Endothelial cell of hepatic sinusoid (primary cell): ENCODE measurements at regions not wholly inside any gene's neighbourhood (a gene's known extent, or its start where the extent isn't known, plus 50 kb on each side); places are given as distances from the start of the nearest gene placed in this dataset.

Experiments used
- in situ Hi-C: cut with HindIII; loops from 2 replicates; pipeline ENCODE4 v1.10.0; 2017; ENCODE audit warnings: low sequenced_read_pairs

DNA sequence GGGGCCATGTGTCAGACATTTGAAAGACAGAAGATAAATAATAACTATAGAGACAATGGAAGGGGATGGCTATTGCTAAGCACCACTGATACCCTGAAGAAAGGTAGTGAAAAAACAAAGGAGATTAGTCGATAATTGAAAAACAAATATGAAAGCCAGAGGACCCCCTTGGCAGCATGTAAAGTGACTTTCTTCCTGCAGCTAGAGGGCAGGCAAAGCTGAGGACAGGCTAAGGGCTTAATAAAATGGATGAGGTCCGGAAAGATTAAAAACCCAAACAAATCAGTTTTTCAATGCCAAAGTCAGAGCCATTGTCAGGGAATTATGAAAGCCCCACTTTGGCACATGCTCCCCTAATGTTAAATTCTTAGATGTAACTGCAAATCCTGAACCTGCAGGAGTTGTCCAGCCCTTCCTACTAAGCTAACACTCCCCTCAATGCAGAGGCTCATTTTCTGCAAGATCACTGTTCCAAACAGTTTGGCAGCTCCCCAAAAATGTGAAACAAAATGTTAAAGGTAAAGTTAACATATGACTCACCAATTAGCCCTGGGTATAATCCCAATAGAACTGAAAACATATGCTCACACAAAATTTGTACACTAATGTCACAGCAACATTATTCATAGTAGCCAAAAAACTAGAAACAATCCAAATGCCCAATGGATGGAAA lies 1177.9 kb downstream of the GRIK2 start:
- in situ Hi-C loops, result no loop called here

- in situ Hi-C loops, result no loop called here
These were observed 1169.2 kb downstream of the GRIK2 start for GRCh38 chr6:102562713-102563112.

GRCh38 chr6:102553214-102553613 lies 1159.7 kb downstream of the GRIK2 start:
- in situ Hi-C loops, result no loop called here

DNA sequence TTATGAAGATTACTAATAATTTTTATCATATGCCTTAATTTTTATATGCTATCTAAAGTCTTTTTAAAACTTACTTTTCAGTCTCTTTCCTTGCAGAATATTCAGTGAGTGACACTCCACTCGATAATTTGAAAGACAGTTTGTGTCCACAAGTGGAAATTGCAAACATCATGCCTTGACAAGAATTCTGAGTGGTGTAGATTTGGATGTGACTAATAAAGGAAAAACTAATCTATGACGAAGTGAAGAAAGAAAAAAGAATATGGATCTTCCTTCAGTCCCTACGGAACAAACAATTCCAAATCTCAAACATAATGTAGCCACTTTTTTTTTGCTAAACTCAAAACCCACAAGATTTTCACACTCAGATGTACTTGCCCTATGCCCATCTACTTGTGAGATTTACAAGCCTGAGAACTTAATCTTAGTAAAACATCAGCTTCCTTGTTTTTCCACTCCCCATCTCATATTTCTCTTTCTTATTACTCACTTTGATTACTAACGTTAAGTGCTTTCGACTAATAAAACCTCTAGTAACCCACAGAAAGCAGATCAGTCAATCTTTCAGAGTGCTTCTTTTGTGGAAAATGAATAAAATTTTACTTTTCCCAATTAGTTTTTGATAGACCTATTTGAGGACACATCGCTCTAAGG lies 1155.8 kb downstream of the GRIK2 start:
- in situ Hi-C loops, result no loop called here

- in situ Hi-C loops, result no loop called here
These were observed 1131.8 kb downstream of the GRIK2 start for GRCh38 chr6:102525336-102525735.

DNA sequence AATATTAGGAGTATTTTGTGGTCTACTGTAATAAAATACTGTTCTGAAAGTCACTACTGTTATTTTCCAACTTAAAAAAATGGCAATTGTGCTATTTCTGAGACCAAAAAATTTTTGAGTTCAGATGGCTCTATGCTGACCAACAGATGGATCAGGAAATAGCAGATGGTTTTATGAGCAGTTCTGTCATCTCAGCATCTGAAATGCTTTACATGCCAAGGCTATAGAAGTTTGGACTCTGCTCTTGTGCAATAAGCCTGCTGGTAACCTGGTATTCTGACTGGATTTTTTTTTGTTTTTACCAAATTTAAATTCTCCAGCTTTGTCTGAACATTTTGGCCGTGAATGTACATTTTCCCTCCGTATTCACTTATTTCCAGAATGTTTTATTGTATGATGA lies 1127.5 kb downstream of the GRIK2 start:
- in situ Hi-C loops, result no loop called here

GRCh38 chr6:102517506-102517905 lies 1124.0 kb downstream of the GRIK2 start:
- in situ Hi-C loops, result no loop called here

DNA sequence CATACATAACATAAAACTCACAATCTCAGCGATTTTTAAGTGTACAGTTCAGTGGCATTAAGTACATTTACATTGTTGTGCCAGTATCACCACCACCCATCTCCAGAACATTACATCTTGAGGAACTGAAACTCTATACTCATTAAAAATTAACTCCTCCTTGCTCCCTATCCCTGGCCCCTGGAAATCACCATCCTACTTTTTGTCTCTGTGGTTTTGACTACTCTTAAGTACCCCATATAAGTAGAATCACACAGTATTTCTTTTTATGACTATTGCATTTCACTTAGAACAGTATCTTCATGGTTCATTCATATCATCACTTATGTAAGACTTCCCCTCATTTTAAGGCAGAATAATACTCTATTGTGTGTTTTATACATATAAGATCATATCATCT lies 1108.1 kb downstream of the GRIK2 start:
- in situ Hi-C loops, result no loop called here

DNA sequence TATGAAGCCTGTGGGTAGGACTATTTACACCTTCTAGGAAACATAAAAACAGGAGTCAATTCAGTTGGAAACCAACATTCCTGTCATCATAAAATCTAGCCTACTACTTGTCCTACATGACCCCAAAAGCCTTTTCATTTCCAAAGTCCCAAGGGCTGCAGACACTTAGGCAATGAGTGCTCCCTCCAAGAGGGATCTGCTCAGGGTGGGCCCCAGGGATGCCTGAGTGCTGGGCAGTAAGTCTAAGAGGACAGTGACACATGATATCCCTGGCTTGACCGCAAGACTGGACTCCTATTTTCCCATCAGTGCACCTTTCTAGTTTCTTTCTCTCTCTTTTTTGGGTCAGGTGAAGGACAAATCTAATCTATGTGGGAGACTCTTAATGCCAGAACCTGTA lies 1101.3 kb downstream of the GRIK2 start:
- in situ Hi-C loops, result no loop called here

GRCh38 chr6:102493485-102493884 lies 1100.0 kb downstream of the GRIK2 start:
- in situ Hi-C loops, result no loop called here

- in situ Hi-C loops, result no loop called here
These were observed 1095.2 kb downstream of the GRIK2 start for GRCh38 chr6:102488729-102489128.

DNA sequence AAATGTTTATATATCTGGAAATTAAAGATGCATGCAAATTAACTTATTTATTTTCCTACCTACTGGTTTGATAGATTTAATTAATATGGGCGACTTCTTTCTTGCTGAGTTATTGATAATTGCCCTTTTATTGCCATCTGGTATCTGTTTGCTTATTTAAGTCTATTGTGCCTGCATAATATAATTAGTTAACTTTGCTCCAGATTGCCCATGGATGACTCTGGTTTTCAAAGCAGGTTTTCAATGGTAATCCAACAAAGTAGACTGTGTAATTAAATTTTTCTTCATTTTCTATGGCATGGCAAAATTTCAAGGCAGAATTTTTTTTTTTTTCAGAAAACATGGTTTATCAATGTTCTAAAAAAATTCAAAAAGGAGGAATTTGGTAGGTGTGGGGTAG lies 1092.0 kb downstream of the GRIK2 start:
- in situ Hi-C loops, result no loop called here

GRCh38 chr6:102474041-102474807 lies 1080.7 kb downstream of the GRIK2 start:
- in situ Hi-C loops, result no loop called here

GRCh38 chr6:102458990-102459389 lies 1065.5 kb downstream of the GRIK2 start:
- in situ Hi-C loops, result no loop called here

DNA sequence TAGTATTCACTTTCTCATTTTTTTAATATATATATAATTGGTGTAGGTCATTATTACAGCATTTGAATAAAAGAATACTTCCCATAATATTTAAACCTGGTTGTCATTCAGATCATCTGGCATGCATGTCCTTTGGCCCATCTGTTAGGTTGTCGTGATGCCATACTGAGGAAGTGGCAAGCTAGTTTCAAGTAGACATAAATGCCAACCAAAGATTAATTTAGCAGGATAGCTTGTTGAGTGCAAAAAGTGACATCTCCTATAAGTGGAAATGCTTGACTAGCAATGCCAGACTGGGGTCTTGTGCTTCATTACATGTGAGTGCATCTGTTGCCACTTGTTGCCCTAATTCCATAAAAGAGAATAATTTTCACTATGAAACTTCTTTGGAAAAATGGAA lies 1044.7 kb downstream of the GRIK2 start:
- in situ Hi-C loops, result no loop called here

- in situ Hi-C loops, result no loop called here
These were observed 1024.0 kb downstream of the GRIK2 start for GRCh38 chr6:102417368-102417998.

- in situ Hi-C loops, result no loop called here
These were observed 1022.4 kb downstream of the GRIK2 start for GRCh38 chr6:102415891-102416290.

- in situ Hi-C loops, result no loop called here
These were observed 1018.3 kb downstream of the GRIK2 start for GRCh38 chr6:102411796-102412195.

DNA sequence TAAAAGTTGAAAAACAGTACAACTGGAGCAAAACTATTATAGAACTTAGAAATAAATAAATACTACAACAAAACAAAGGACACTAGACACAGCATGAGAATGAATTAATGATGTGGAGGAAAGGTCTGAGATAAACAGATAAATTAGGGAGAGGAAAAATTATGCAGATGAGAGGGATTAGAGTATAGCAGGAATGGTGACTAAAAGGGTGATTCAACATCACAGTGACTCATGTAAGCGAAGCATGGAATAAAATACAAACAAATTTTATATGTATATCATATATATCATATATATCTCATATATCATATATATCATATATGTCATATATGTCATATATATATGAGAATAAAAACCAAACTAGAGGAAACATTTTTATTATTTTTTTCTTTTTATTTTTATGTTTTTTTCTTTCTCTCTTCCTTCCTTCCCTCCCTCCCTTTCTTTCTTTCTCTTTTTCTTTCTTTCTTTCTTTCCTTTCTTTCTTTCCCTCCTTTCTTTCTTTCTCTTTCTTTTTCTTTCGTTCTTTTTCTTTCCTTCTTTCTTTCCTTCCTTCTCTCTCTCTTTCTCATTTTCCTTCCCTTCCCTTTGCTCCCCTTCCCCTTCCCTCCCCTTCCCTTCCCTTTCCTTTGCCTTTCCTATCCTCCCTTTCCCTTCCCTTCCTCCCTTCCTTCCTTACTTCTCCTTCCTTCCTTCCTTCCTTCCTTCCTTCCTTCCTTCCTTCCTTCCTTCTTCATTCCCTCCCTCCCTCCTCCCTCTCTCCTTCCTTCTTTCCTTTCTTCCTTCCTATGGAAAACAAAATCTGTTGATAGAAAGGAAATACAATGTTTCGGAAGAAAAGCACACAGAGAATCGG lies 1014.6 kb downstream of the GRIK2 start:
- in situ Hi-C loops, result no loop called here

DNA sequence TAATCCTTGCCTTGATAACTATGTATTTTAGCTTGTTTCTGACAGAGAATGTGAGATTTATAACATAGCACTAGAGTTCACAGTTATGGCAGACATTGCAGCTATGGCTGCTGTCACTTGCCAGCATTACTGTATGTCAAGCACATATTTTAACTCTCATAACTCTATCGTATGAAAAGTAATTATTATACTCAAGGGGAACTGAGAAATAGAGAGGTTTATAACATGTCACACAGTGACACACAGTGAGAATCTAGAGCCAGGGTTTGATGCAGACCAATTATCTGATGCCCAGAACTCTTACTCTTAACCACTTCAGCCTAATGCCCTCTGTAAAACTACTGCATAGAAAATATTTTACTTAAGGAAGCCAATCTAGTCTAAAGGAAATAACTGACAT lies 1012.4 kb downstream of the GRIK2 start:
- in situ Hi-C loops, result no loop called here
